Adrenal gland (tissue), 9 donors: ENCODE measurements at regions not wholly inside any gene's neighbourhood (a gene's known extent, or its start where the extent isn't known, plus 50 kb on each side); places are given as distances from the start of the nearest gene placed in this dataset.

Experiments used
- DNase-seq, 7 donors: peaks; one replicate each; pipeline ENCODE4 v3.0.0-alpha.2; 2019 to 2020
- H3K27ac ChIP-seq, 5 donors: fragments of 200-600 bp; sonication (generic) in 4 of 5; 1 replicate in 3 of 5; 2 replicates in 2 of 5; pipeline versions ENCODE4 v1.5.1 to v1.8.0; 2016 to 2020; ENCODE audit warnings: mild to moderate bottlenecking in 1 of 5
- H3K27me3 ChIP-seq: fragments of 200-600 bp; 2 replicates; pipeline ENCODE4 v1.8.0; 2021
- H3K36me3 ChIP-seq, 2 donors: fragments of 200-600 bp; replicated peaks in 1 of 2; 1 replicate in 1 of 2; 2 replicates in 1 of 2; pipeline versions ENCODE4 v1.5.1 to v1.8.0; 2018 to 2022
- H3K4me1 ChIP-seq, 2 donors: fragments of 200-600 bp; replicated peaks in 1 of 2; 1 replicate in 1 of 2; 2 replicates in 1 of 2; pipeline versions ENCODE4 v1.5.1 to v1.8.0; 2018 to 2021
- H3K4me3 ChIP-seq, 4 donors: fragments of 200-600 bp; sonication (generic) in 3 of 4; one replicate each; pipeline ENCODE4 v1.5.1; 2016 to 2018
- H3K9me3 ChIP-seq, 3 donors: fragments of 200-600 bp; sonication (generic) in 1 of 3; replicated peaks in 1 of 3; 1 replicate in 2 of 3; 2 replicates in 1 of 3; pipeline versions ENCODE4 v1.5.1 to v1.8.0; 2016 to 2021
- POLR2A ChIP-seq, 2 donors: fragments of 450-650 bp; IDR thresholded peaks; one replicate each; pipeline ENCODE4 v1.6.1; 2017; ENCODE audit warnings: antibody characterized with exemption in 2 of 2, mild to moderate bottlenecking in 2 of 2, moderate library complexity in 1 of 2
- WGBS, 4 donors: extraction: QIAGEN DNeasy Blood & Tissue Kit in 2 of 4; methylation state at CpG; one replicate each; pipeline versions ENCODE4 v1.1.5 to v1.1.7; 2013 to 2017; 5-methylcytosine and 5-hydroxymethylcytosine counted together
- intact Hi-C, 2 donors: fragments of 100-400 bp; cut with DNase I; formaldehyde crosslinking; loops; one replicate each; pipeline versions ENCODE4 v1.14.1 to v1.15.0; 2022 to 2023
- TF ChIP-seq, protein P1 (sequence below), 6 experiments: fragments of 450-650 bp in 4 of 6; fragments of 200-600 bp in 2 of 6; sonication (generic) in 1 of 6; IDR thresholded peaks; 1 replicate in 5 of 6; 2 replicates in 1 of 6; pipeline versions ENCODE4 v1.5.1 to v1.8.0; 2016 to 2021; ENCODE audit warnings: antibody characterized with exemption in 6 of 6, mild to moderate bottlenecking in 2 of 6, moderate library complexity in 1 of 6
- donor health status: healthy with polysubstance abuse.
- donor health status: Bipolar disorder and iron deficiency.
- donor health status: DM: yes; HTN: yes; CAD: no.
- donor health status: DM: no; HTN: no; CAD: no.
- donor health status: DM: no; HTN: no; CAD: no.

DNA sequence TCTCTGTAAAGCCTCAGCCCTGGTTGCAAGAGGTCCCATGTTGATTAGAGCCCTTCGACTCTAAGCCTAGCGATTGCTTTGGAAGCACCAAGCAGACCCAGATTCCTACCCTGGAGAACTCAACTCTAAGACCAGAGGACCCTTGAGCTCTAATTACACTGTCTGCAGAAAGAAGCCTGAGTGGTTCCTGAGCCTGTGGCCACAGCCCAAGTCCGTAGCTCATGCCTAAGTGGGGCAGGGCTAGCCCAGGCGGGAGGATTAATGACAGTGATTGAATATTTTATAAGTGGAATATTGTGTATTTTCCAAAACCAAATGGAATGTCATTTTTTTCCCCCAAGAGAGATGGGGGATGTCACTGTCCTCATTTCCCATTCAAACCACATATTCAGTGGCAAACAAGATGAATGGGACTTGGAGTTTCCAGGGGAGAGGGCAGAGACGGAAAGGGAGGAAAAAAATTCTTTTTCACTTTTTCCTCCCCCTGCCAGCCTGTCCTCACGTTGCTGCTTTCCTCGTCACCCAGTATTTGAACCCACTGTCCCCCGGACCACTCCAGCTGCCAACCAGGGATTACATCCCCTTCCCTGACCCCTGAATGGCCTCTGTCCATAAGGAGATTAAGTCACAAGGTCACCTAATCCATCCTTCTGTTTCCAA lies 79.6 kb upstream of the CTTNBP2NL start:
- Histone ChIP-seq H3K9me3 (no peaks in the 10 kb centered on the region), H3K4me1 (no peaks in the 10 kb centered on the region), H3K36me3 (no peaks in the 10 kb centered on the region), H3K27ac (peak overlapping the region in 2 of 5 donors; percentile 11 to 55), H3K4me3 (no peak overlapping the region), H3K27me3 (no peaks in the 10 kb centered on the region)
- intact Hi-C loops, result no loop called here
- TF ChIP-seq, protein P1, sequence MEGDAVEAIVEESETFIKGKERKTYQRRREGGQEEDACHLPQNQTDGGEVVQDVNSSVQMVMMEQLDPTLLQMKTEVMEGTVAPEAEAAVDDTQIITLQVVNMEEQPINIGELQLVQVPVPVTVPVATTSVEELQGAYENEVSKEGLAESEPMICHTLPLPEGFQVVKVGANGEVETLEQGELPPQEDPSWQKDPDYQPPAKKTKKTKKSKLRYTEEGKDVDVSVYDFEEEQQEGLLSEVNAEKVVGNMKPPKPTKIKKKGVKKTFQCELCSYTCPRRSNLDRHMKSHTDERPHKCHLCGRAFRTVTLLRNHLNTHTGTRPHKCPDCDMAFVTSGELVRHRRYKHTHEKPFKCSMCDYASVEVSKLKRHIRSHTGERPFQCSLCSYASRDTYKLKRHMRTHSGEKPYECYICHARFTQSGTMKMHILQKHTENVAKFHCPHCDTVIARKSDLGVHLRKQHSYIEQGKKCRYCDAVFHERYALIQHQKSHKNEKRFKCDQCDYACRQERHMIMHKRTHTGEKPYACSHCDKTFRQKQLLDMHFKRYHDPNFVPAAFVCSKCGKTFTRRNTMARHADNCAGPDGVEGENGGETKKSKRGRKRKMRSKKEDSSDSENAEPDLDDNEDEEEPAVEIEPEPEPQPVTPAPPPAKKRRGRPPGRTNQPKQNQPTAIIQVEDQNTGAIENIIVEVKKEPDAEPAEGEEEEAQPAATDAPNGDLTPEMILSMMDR (IDR thresholded peaks at IDR 0.05), result no peak
- no peak for TF ChIP-seq POLR2A (IDR thresholded peaks at IDR 0.05)
- DNase-seq, result no peak
- 53 to 65% (median 62%) methylated on average over 7 to 8 of the region's 8 CpGs for WGBS, 4 donors

DNA sequence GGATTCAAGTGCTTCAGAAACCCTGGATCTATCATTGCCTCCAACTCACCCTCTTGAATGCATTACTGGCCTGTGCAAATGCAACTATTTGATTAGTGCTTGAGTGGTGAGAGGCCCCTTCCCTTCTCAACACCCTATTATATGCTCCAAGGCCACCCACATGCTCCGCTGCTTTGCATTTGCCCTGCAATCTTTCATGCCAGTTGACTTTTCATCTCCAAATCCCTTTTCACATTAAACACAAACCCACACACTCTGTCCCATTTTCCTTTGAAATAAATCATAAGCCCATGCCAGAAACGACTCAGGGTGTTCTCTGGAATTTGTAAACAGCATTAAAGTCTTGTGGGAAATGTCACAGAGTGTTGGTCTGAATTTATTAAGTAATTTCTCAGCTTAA lies 78.9 kb upstream of the CTTNBP2NL start:
- no peaks in the 10 kb centered on the region for H3K27me3 ChIP-seq
- H3K4me1 ChIP-seq, result no peaks in the 10 kb centered on the region
- intact Hi-C loops, result no loop called here
- 30 to 47% (median 44%) methylated on average over 2 of the region's 2 CpGs for WGBS, 4 donors
- TF ChIP-seq, protein P1 (IDR thresholded peaks at IDR 0.05), result no peak
- no peak for TF ChIP-seq POLR2A (IDR thresholded peaks at IDR 0.05)
- DNase-seq, result no peak
- no peaks in the 10 kb centered on the region for H3K36me3 ChIP-seq
- no peak overlapping the region for H3K4me3 ChIP-seq
- H3K27ac ChIP-seq, result peak overlapping the region in 1 of 5 donors; percentile 55
- H3K9me3 ChIP-seq, result no peaks in the 10 kb centered on the region

DNA sequence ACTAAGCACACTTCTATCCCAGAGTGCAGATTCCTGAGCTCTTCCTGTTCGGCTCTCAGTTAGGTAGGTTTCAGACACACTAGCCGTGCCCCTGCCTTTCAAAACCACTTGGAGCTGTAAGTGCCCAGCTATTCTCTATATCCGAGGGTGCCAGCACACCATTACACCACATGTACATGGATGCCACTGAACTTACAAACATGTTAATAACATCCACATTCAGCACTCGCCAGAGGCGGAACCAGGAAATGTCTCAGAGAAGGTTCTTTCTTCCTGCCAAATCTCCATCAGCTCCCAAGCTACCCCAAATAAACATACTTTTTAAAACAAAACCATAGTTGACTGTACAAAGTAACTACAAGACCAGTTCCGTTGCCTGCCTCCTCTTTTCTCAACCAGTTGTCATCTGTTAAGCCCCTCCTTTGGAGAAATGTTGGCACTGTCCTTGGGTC lies 78.4 kb upstream of the CTTNBP2NL start:
- no peaks in the 10 kb centered on the region for H3K4me1 ChIP-seq
- H3K27me3 ChIP-seq, result no peaks in the 10 kb centered on the region
- no peak overlapping the region for H3K4me3 ChIP-seq
- H3K9me3 ChIP-seq, result no peaks in the 10 kb centered on the region
- intact Hi-C loops, result no loop called here
- H3K36me3 ChIP-seq, result no peaks in the 10 kb centered on the region
- DNase-seq, result no peak
- TF ChIP-seq, protein P1 (IDR thresholded peaks at IDR 0.05), result no peak
- no peak for TF ChIP-seq POLR2A (IDR thresholded peaks at IDR 0.05)
- 67 to 70% (median 69%) methylated on average over 6 of the region's 6 CpGs for WGBS, 4 donors
- peak overlapping the region in 1 of 5 donors; percentile 55 for H3K27ac ChIP-seq

DNA sequence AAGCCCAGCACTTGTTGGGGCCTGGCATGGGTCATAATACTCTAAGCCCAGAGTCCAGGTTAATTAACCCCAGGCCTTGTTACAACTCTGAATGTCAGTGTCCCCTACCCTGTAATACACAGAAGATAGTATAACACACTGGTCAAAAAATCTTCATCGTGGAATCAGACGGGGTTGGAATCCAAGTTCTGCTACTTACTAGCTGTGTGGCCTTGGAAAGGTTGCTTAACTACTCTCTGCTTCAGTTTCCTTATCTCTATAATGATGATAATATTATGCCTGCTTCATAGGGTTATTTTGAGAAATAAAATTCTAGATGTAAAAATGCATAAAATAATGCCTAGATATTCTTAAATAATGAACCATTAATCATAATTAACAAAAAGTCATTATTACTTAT lies 77.8 kb upstream of the CTTNBP2NL start:
- TF ChIP-seq, protein P1 (IDR thresholded peaks at IDR 0.05), result no peak
- TF ChIP-seq POLR2A (IDR thresholded peaks at IDR 0.05), result no peak
- Histone ChIP-seq H3K4me3 (no peak overlapping the region), H3K27me3 (no peaks in the 10 kb centered on the region), H3K4me1 (no peaks in the 10 kb centered on the region), H3K27ac (peak overlapping the region in 1 of 5 donors; percentile 55), H3K36me3 (no peaks in the 10 kb centered on the region), H3K9me3 (no peaks in the 10 kb centered on the region)
- DNase-seq, result no peak
- 36 to 59% (median 43%) methylated on average over 2 of the region's 2 CpGs for WGBS, 4 donors
- intact Hi-C loops, result no loop called here
